MCF 10A (cell line): ENCODE measurements at regions not wholly inside any gene's neighbourhood (a gene's known extent, or its start where the extent isn't known, plus 50 kb on each side); places are given as distances from the start of the nearest gene placed in this dataset.

ENCODE experiments used
- BruUV-seq: library from RNA; stranded (reverse); fragments of 400-500 nt; replicated peaks from 2 replicates; lab custom pipeline; 2021; lab: Mats Ljungman, UMichigan
- CTCF ChIA-PET: fragments of 300-600 bp; sonication (Branson Sonifier 250); formaldehyde crosslinking; extraction: SDS; loops from one replicate; lab custom pipeline; 2021; ENCODE audit warnings: antibody characterized with exemption, inconsistent platforms; lab: Yijun Ruan, JAX
- POLR2A ChIA-PET: fragments of 300-600, 350-650 bp; sonication (Branson Sonifier 250); formaldehyde crosslinking; extraction: SDS; loops from one replicate; lab custom pipeline; 2020; ENCODE audit warnings: antibody characterized with exemption, inconsistent platforms; lab: Yijun Ruan, JAX
- DNase-seq: peaks from one replicate; pipeline ENCODE4 v3.0.0-alpha.2; 2018; ENCODE audit not compliant: unreplicated experiment
- H3K27ac Mint-ChIP-seq: one replicate; pipeline ENCODE4 v1.8.0; 2022; ENCODE audit warnings: mild to moderate bottlenecking, low read depth, mixed read lengths; ENCODE audit not compliant: unreplicated experiment
- H3K27me3 Mint-ChIP-seq: one replicate; pipeline ENCODE4 v1.8.0; 2022; ENCODE audit warnings: mixed read lengths; ENCODE audit not compliant: insufficient read depth, unreplicated experiment
- H3K36me3 Mint-ChIP-seq: one replicate; pipeline ENCODE4 v1.8.0; 2022; ENCODE audit warnings: mild to moderate bottlenecking, moderate library complexity, mixed read lengths; ENCODE audit not compliant: insufficient read depth, unreplicated experiment
- H3K4me1 Mint-ChIP-seq: one replicate; pipeline ENCODE4 v1.8.0; 2022; ENCODE audit warnings: mixed read lengths; ENCODE audit not compliant: insufficient read depth, unreplicated experiment
- H3K4me3 Mint-ChIP-seq: one replicate; pipeline ENCODE4 v1.8.0; 2022; ENCODE audit warnings: mild to moderate bottlenecking, moderate library complexity, mixed read lengths; ENCODE audit not compliant: unreplicated experiment
- H3K9me3 Mint-ChIP-seq: one replicate; pipeline ENCODE4 v1.8.0; 2022; ENCODE audit warnings: mixed read lengths; ENCODE audit not compliant: unreplicated experiment
- CTCF ChIP-seq: fragments of 200-600 bp; IDR thresholded peaks from one replicate; pipeline ENCODE4 v1.8.0; 2022; ENCODE audit warnings: antibody characterized with exemption, mild to moderate bottlenecking; ENCODE audit not compliant: unreplicated experiment
- intact Hi-C: fragments of 100-400 bp; cut with micrococcal nuclease; formaldehyde crosslinking; loops from 2 replicates; pipeline ENCODE4 v1.14.1; 2022

GRCh38 chr17:6938637-6939036 is 57.2 kb upstream of the ALOX12 start:
- Mint-ChIP-seq H3K27me3 (no peaks in the 10 kb centered on the region), H3K4me1 (no peaks in the 10 kb centered on the region), H3K36me3 (peaks cover 5% of the 10 kb centered on the region), H3K4me3 (no peak overlapping the region), H3K27ac (no peak overlapping the region), H3K9me3 (no peaks in the 10 kb centered on the region)
- no peak for DNase-seq
- no peak for TF ChIP-seq CTCF
- no TSS peak for BruUV-seq
- intact Hi-C loops = no loop called here
- POLR2A ChIA-PET = interaction anchor here (1.1 kb wide), 1 partner anchor 35 kb away, joined by 3 read pairs; no protein-coding TSS in a partner anchor
- CTCF ChIA-PET = interaction anchor here (0.5 to 0.6 kb wide), 2 partner anchors 188 to 329 kb away, joined by 3 to 4 read pairs; no protein-coding TSS in a partner anchor

GRCh38 chr17:6940186-6940649 is 55.6 kb upstream of the ALOX12 start:
- H3K27ac Mint-ChIP-seq = no peak overlapping the region
- no peaks in the 10 kb centered on the region for H3K36me3 Mint-ChIP-seq
- no peaks in the 10 kb centered on the region for H3K9me3 Mint-ChIP-seq
- H3K4me1 Mint-ChIP-seq = no peaks in the 10 kb centered on the region
- no TSS peak for BruUV-seq
- CTCF ChIA-PET = interaction anchor here (1.2 kb wide), 1 partner anchor 30 kb away, joined by 3 read pairs; no protein-coding TSS in a partner anchor
- no peak overlapping the region for H3K4me3 Mint-ChIP-seq
- no peak for DNase-seq
- POLR2A ChIA-PET = interaction anchor here (1.4 kb wide), 1 partner anchor 12 kb away, joined by 3 read pairs; no protein-coding TSS in a partner anchor
- intact Hi-C loops = no loop called here
- H3K27me3 Mint-ChIP-seq = no peaks in the 10 kb centered on the region
- TF ChIP-seq CTCF = no peak

GRCh38 chr17:6941989-6942388 is 53.9 kb upstream of the ALOX12 start:
- BruUV-seq = no TSS peak
- POLR2A ChIA-PET = no interaction called here
- H3K27ac Mint-ChIP-seq = no peak overlapping the region
- intact Hi-C loops = no loop called here
- no peak overlapping the region for H3K4me3 Mint-ChIP-seq
- peaks cover 1% of the 10 kb centered on the region for H3K36me3 Mint-ChIP-seq
- H3K4me1 Mint-ChIP-seq = no peaks in the 10 kb centered on the region
- no peaks in the 10 kb centered on the region for H3K9me3 Mint-ChIP-seq
- CTCF ChIA-PET = no interaction called here
- no peak for DNase-seq
- no peak for TF ChIP-seq CTCF
- no peaks in the 10 kb centered on the region for H3K27me3 Mint-ChIP-seq

- Mint-ChIP-seq H3K36me3 (peaks cover 7% of the 10 kb centered on the region), H3K27ac (no peak overlapping the region), H3K27me3 (no peaks in the 10 kb centered on the region), H3K9me3 (no peaks in the 10 kb centered on the region), H3K4me1 (no peaks in the 10 kb centered on the region), H3K4me3 (no peak overlapping the region)
- BruUV-seq = no TSS peak
- DNase-seq = no peak
- intact Hi-C loops = no loop called here
- ChIA-PET POLR2A (interaction anchor here (0.6 to 0.7 kb wide), 2 partner anchors 96 to 1876 kb away, joined by 3 read pairs; no protein-coding TSS in a partner anchor), CTCF (interaction anchor here (0.7 kb wide), 1 partner anchor 24 kb away, joined by 3 read pairs; no protein-coding TSS in a partner anchor)
- TF ChIP-seq CTCF = no peak
These were observed 52.4 kb upstream of the ALOX12 start for GRCh38 chr17:6943406-6943805.
